Effector memory CD8-positive, alpha-beta T cell (primary cell): ENCODE measurements at regions not wholly inside any gene's neighbourhood (a gene's known extent, or its start where the extent isn't known, plus 50 kb on each side); places are given as distances from the start of the nearest gene placed in this dataset.

ENCODE experiments used
- ATAC-seq: fragments of 150-1000 bp; cut with Tn5 transposase; replicated peaks from 2 replicates; pipeline ENCODE4 v1.10.0; 2021; ENCODE audit warnings: mild to moderate bottlenecking, moderate library complexity
- DNase-seq, 3 experiments: peaks; one replicate each; pipeline ENCODE4 v3.0.0; 2021
- H3K27ac Mint-ChIP-seq, 2 donors: one replicate each; pipeline ENCODE4 v1.8.0; 2022; ENCODE audit warnings: mild to moderate bottlenecking in 2 of 2, mixed read lengths in 2 of 2, moderate library complexity in 2 of 2
- H3K27me3 Mint-ChIP-seq, 2 donors: one replicate each; pipeline ENCODE4 v1.8.0; 2022; ENCODE audit warnings: mixed read lengths in 2 of 2
- H3K36me3 Mint-ChIP-seq: one replicate; pipeline ENCODE4 v1.8.0; 2022; ENCODE audit warnings: mild to moderate bottlenecking, moderate library complexity, mixed read lengths; ENCODE audit not compliant: insufficient read depth
- H3K4me1 Mint-ChIP-seq, 2 donors: one replicate each; pipeline ENCODE4 v1.8.0; 2022; ENCODE audit warnings: low read depth in 2 of 2, mixed read lengths in 2 of 2
- H3K4me3 Mint-ChIP-seq, 2 donors: one replicate each; pipeline ENCODE4 v1.8.0; 2022; ENCODE audit warnings: mild to moderate bottlenecking in 2 of 2, mixed read lengths in 2 of 2, moderate library complexity in 2 of 2
- H3K9me3 Mint-ChIP-seq, 2 donors: one replicate each; pipeline ENCODE4 v1.8.0; 2022; ENCODE audit warnings: mixed read lengths in 2 of 2

DNA sequence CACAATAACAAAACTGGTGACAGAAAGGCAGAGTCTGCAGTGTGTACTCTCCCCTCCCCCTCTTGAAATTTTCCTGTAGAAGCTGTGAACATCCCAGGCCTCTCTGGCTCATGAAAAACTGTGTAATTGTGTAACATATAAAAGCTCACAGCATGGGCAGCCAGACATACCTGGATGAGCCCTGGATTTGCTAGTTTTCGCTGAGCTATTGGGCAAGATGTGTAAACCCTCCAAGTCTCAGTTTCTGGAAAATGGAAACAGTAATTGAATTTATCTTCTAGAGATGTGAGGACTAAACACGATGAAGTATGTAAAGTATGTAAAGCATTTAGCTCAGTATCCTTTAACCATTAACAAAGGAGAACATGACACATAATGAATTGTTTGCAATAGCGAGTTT lies 143.2 kb upstream of the ANKH start:
- Mint-ChIP-seq H3K27me3 (peaks cover 16 to 30% of the 10 kb centered on the region in 2 donors), H3K9me3 (no peaks in the 10 kb centered on the region), H3K4me1 (no peaks in the 10 kb centered on the region), H3K4me3 (no peak overlapping the region), H3K36me3 (no peaks in the 10 kb centered on the region), H3K27ac (no peak overlapping the region)
- DNase-seq (no peak), ATAC-seq (no peak)

- Mint-ChIP-seq H3K27ac (no peak overlapping the region), H3K27me3 (peaks cover 10 to 26% of the 10 kb centered on the region in 2 donors), H3K36me3 (no peaks in the 10 kb centered on the region), H3K9me3 (no peaks in the 10 kb centered on the region), H3K4me3 (no peak overlapping the region), H3K4me1 (no peaks in the 10 kb centered on the region)
- peak; percentile 54 for ATAC-seq
- no peak for DNase-seq
Observed at GRCh38 chr5:15013654-15014463, 142.3 kb upstream of the ANKH start.

- H3K27me3 Mint-ChIP-seq: peaks cover 25 to 28% of the 10 kb centered on the region in 2 donors
- ATAC-seq (no peak), DNase-seq (no peak)
- no peak overlapping the region for H3K4me3 Mint-ChIP-seq
- no peaks in the 10 kb centered on the region for H3K4me1 Mint-ChIP-seq
- H3K36me3 Mint-ChIP-seq: no peaks in the 10 kb centered on the region
- H3K27ac Mint-ChIP-seq: no peak overlapping the region
- H3K9me3 Mint-ChIP-seq: no peaks in the 10 kb centered on the region
Observed at GRCh38 chr5:15012061-15012460, 140.5 kb upstream of the ANKH start.

- H3K4me1 Mint-ChIP-seq: no peaks in the 10 kb centered on the region
- no peaks in the 10 kb centered on the region for H3K9me3 Mint-ChIP-seq
- no peak overlapping the region for H3K27ac Mint-ChIP-seq
- H3K27me3 Mint-ChIP-seq: peaks cover 22 to 36% of the 10 kb centered on the region in 2 donors
- ATAC-seq (no peak), DNase-seq (no peak)
- H3K36me3 Mint-ChIP-seq: no peaks in the 10 kb centered on the region
- H3K4me3 Mint-ChIP-seq: no peak overlapping the region
Observed at GRCh38 chr5:15010936-15011335, 139.4 kb upstream of the ANKH start.

GRCh38 chr5:15009420-15009819 lies 137.8 kb upstream of the ANKH start:
- Mint-ChIP-seq H3K36me3 (no peaks in the 10 kb centered on the region), H3K27me3 (peaks cover 22 to 51% of the 10 kb centered on the region in 2 donors), H3K4me1 (no peaks in the 10 kb centered on the region), H3K27ac (no peak overlapping the region), H3K4me3 (no peak overlapping the region), H3K9me3 (no peaks in the 10 kb centered on the region)
- ATAC-seq: no peak
- DNase-seq: no peak

DNA sequence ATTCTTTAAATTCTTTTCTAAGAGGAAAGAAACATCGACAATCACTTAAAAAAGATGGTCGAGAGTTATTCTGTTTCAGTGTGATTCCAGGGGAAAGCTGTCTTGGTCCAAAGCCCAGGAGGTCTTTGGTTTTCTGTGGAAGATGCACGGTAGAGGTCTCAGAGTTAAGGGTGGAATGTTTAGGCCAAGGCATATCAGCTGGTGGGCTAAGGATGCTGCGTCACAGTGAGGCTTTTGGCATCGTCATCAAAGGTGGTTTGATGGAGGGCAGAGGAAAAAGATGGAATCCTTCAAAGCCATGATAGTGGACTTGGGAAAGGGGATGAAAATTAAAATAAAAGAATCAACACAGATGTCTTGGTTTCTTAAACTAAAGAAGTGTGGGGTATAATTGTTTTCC lies 137.3 kb upstream of the ANKH start:
- DNase-seq (no peak), ATAC-seq (no peak)
- Mint-ChIP-seq H3K27ac (no peak overlapping the region), H3K4me1 (no peaks in the 10 kb centered on the region), H3K36me3 (no peaks in the 10 kb centered on the region), H3K27me3 (peaks cover 22 to 51% of the 10 kb centered on the region in 2 donors), H3K4me3 (no peak overlapping the region), H3K9me3 (no peaks in the 10 kb centered on the region)

GRCh38 chr5:15008476-15008875 lies 136.9 kb upstream of the ANKH start:
- DNase-seq: no peak

DNA sequence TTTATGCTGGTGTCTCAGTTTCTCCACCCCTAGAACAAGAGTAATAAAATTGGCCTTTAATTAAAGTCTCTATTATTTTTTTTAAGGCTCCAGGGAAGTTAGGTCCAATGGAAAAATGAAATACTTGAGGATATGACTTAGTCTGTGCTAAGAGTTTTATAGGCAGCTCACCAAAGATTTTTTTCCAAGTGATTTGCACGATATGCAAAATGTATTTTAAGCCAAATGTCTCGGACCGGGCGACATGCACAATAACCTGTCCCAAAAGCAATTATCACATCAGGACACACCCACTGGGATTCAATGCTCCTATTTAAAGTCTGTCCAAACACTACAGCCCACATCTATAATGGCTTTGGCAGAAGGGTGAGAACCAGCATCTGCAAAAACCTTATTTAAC lies 136.1 kb upstream of the ANKH start:
- no peaks in the 10 kb centered on the region for H3K36me3 Mint-ChIP-seq
- no peak overlapping the region for H3K4me3 Mint-ChIP-seq
- H3K27ac Mint-ChIP-seq: no peak overlapping the region
- H3K27me3 Mint-ChIP-seq: peaks cover 22 to 53% of the 10 kb centered on the region in 2 donors
- no peaks in the 10 kb centered on the region for H3K4me1 Mint-ChIP-seq
- no peak for ATAC-seq
- H3K9me3 Mint-ChIP-seq: no peaks in the 10 kb centered on the region
- no peak for DNase-seq

More at GRCh38 chr5:15008476-15008875, 136.9 kb upstream of the ANKH start:
- Mint-ChIP-seq H3K27me3 (peaks cover 22 to 51% of the 10 kb centered on the region in 2 donors), H3K36me3 (no peaks in the 10 kb centered on the region), H3K4me1 (no peaks in the 10 kb centered on the region), H3K4me3 (no peak overlapping the region), H3K9me3 (no peaks in the 10 kb centered on the region), H3K27ac (no peak overlapping the region)
- no peak for ATAC-seq

DNA sequence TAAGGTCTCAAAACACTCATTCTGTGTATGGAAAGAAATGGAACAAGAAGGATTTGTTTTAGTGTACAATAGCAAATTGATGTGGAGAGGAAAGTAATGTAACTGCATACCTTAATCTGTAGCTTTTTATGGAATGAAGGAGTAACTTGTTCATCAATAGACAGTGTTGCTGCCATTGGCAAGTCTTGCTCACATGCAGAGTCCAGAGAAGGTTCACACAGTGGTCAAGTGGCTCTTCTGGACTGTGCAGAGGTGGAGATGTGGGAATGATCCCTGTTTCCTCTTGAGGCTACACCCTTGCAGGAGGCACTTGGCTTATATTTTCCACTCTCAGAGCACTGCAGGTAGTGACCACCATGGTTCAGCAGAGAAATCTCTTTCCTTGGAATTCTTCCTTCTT lies 132.9 kb upstream of the ANKH start:
- H3K27ac Mint-ChIP-seq: no peak overlapping the region
- no peak for DNase-seq
- no peaks in the 10 kb centered on the region for H3K9me3 Mint-ChIP-seq
- no peak overlapping the region for H3K4me3 Mint-ChIP-seq
- H3K36me3 Mint-ChIP-seq: no peaks in the 10 kb centered on the region
- no peak for ATAC-seq
- H3K27me3 Mint-ChIP-seq: peaks cover 28 to 60% of the 10 kb centered on the region in 2 donors
- no peaks in the 10 kb centered on the region for H3K4me1 Mint-ChIP-seq

DNA sequence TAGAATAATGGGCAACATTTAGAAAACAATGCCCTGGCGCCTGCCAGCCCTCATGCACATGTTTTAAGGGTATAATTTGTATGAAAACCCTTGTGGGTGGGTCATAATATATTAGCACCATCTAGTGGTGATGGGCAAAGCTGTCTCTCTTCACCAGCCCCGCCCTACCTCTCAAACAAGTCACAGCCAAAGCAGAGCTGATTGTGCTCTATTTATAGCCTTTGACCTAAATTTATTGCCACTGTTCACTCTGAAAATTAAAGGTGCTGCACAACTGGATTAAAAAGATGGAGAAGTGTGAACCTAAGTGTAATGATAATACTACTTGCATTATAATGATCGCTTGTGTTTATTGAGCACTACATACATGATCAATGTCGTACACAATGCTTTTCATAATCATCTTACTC lies 131.9 kb upstream of the ANKH start:
- peak; percentile 99 for ATAC-seq
- Mint-ChIP-seq H3K4me3 (no peak overlapping the region), H3K27me3 (peaks cover 33 to 64% of the 10 kb centered on the region in 2 donors), H3K9me3 (no peaks in the 10 kb centered on the region), H3K4me1 (no peaks in the 10 kb centered on the region), H3K36me3 (no peaks in the 10 kb centered on the region), H3K27ac (no peak overlapping the region)
- DNase-seq: peak; percentile 50 to 57 (median 52)

DNA sequence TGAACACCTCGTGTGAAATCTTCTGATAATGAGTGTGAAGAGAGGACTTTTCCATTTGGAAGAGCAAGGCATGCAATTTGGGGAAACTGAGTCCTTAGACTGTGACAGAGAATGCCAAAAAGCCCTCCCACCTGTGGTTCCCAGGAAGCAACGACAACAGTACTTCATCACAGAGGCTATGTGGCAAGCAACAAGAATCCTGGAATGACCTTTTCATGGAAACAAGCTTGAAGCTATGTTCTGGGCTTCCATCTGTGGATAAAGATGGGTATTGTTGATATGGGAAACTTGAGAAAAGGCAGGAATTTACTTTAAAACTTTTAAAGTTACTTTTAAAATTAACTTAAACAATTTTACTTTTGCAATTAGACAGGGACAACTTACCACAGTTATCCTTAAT lies 131.2 kb upstream of the ANKH start:
- Mint-ChIP-seq H3K27ac (no peak overlapping the region), H3K4me3 (no peak overlapping the region), H3K4me1 (no peaks in the 10 kb centered on the region), H3K27me3 (peaks cover 39 to 60% of the 10 kb centered on the region in 2 donors), H3K9me3 (no peaks in the 10 kb centered on the region), H3K36me3 (no peaks in the 10 kb centered on the region)
- DNase-seq: no peak
- ATAC-seq: no peak

DNA sequence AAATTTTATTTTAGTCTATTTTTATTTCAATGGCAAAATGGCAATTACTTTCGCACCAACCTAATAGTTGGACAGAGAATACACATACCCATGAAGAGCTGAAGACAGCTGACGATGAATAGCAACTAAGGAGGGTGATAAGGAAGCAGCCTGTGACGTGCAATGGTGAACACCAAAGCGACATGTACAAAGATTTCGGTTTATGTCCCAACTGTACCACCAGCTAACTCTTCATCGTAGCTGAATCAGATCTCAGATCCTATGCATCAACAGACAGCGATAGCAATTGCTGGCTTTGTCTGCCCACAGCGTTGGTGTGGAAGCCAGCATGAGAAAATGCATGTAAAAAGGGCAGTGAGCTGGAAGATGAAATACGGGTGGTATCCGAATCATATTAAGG lies 130.6 kb upstream of the ANKH start:
- Mint-ChIP-seq H3K27ac (no peak overlapping the region), H3K4me1 (no peaks in the 10 kb centered on the region), H3K27me3 (peaks cover 44 to 54% of the 10 kb centered on the region in 2 donors), H3K9me3 (no peaks in the 10 kb centered on the region), H3K4me3 (no peak overlapping the region), H3K36me3 (no peaks in the 10 kb centered on the region)
- ATAC-seq (no peak), DNase-seq (no peak)

DNA sequence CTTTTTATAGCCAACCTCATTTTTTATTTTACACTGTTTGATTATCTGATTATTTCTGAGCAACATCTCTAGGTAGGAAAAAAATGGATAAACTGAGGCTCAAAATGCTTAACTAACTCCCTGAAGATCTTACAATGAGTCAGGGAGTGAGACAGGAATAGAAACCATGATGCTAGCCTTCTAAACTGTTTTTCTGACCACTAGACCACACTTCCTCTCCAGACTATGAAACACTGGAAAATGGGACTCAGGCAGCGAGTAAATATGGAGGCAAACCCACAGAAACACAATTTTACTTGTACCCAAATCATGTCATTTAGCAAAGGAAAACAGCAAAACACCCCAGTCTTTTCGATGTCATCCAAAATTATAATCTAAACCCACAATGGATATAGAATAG lies 129.9 kb upstream of the ANKH start:
- no peaks in the 10 kb centered on the region for H3K9me3 Mint-ChIP-seq
- H3K27ac Mint-ChIP-seq: peak overlapping the region in 1 of 2 donors; percentile 50
- H3K36me3 Mint-ChIP-seq: no peaks in the 10 kb centered on the region
- H3K27me3 Mint-ChIP-seq: peaks cover 44 to 51% of the 10 kb centered on the region in 2 donors
- no peak for DNase-seq
- no peaks in the 10 kb centered on the region for H3K4me1 Mint-ChIP-seq
- no peak overlapping the region for H3K4me3 Mint-ChIP-seq
- no peak for ATAC-seq

GRCh38 chr5:14998491-14998890 lies 126.9 kb upstream of the ANKH start:
- ATAC-seq (no peak), DNase-seq (no peak)
- Mint-ChIP-seq H3K27ac (no peak overlapping the region), H3K4me1 (peaks cover 2 to 3% of the 10 kb centered on the region in 2 donors), H3K9me3 (no peaks in the 10 kb centered on the region), H3K4me3 (no peak overlapping the region), H3K36me3 (no peaks in the 10 kb centered on the region), H3K27me3 (peaks cover 31 to 44% of the 10 kb centered on the region in 2 donors)
